ENCODE measurements at regions not wholly inside any gene's neighbourhood (a gene's known extent, or its start where the extent isn't known, plus 50 kb on each side); places are given as distances from the start of the nearest gene placed in this dataset.
A peak's percentile ranks its signal among the peaks of the same experiment; 100 is the strongest.

DNA sequence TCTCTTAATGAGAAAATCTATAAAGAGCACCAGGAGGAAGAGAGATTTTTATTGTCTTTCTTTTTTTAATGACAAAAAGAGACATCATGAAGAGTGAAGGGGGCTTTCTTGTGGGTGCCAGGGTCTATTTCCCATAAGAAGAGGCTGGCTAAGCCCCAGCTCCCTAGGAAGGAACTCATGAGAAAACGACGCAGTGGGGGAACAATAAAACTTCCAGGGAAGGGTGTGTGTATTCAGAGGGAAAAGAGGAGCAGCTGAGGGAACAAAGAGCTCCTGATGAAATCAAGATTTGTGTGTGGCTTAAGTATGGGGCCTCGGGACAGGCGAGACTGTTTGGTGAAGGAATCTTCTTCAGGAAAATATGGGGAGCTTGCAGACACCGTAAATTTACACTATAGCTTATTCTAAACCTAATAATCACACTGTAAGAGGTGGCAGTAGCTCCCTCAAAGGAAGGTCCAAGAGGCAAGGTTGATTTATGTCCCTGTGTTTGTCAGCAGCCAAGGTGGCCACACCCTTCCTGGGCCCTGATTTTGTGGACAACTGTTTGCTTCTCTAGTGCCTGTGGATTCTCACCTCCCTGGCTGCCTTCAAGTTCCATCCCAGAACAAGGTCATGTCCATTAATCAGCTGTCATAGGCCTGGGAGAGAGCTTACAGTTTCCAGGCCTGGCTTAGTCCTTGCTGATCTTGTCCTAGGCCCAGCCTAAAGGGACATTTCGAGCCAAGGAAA lies 615.7 kb downstream of the INSC start:
- Histone ChIP-seq H3K4me1 (peaks cover 0 to 8% (median 0%) of the 10 kb centered on the region in 3 donors), H3K4me3 (no peak overlapping the region), H3K9me3 (no peaks in the 10 kb centered on the region), H3K27me3 (no peaks in the 10 kb centered on the region), H3K36me3 (no peaks in the 10 kb centered on the region), H3K27ac (no peak overlapping the region)
- WGBS, 2 donors (ENCODE audit: low coverage in 1 of 2), result 68 to 72% methylated on average over 4 to 5 of the region's 6 CpGs
- TF ChIP-seq, protein P1, sequence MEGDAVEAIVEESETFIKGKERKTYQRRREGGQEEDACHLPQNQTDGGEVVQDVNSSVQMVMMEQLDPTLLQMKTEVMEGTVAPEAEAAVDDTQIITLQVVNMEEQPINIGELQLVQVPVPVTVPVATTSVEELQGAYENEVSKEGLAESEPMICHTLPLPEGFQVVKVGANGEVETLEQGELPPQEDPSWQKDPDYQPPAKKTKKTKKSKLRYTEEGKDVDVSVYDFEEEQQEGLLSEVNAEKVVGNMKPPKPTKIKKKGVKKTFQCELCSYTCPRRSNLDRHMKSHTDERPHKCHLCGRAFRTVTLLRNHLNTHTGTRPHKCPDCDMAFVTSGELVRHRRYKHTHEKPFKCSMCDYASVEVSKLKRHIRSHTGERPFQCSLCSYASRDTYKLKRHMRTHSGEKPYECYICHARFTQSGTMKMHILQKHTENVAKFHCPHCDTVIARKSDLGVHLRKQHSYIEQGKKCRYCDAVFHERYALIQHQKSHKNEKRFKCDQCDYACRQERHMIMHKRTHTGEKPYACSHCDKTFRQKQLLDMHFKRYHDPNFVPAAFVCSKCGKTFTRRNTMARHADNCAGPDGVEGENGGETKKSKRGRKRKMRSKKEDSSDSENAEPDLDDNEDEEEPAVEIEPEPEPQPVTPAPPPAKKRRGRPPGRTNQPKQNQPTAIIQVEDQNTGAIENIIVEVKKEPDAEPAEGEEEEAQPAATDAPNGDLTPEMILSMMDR (IDR thresholded peaks at IDR 0.05), result no peak
- TF ChIP-seq POLR2A (IDR thresholded peaks at IDR 0.05), result no peak
- no peak for TF ChIP-seq POLR2AphosphoS5 (IDR thresholded peaks at IDR 0.05)
- TF ChIP-seq EP300 (IDR thresholded peaks at IDR 0.05), result no peak
- peak; percentile 7 for ATAC-seq

DNA sequence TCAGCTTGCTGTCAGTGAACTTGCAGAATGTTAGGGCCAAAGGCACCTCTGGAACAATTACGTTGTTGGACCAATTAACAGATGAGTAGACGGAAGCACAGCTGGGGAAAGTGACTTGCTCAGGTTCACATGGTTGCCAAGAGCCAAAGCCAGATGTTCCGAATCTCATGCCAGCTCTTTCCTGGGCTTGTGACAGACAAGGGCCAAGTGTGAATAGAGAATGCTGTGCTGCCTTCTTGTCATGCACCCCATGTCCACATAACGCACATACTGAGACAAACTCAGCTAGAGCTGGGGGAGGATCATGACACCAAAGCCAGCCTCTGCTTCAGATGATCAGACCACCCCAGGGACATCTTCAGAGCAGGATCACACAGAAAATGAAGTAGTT lies 616.3 kb downstream of the INSC start:
- no peak overlapping the region for H3K27ac ChIP-seq
- peaks cover 0 to 8% (median 0%) of the 10 kb centered on the region in 3 donors for H3K4me1 ChIP-seq
- TF ChIP-seq POLR2AphosphoS5 (IDR thresholded peaks at IDR 0.05) (no peak), POLR2A (IDR thresholded peaks at IDR 0.05) (no peak), EP300 (IDR thresholded peaks at IDR 0.05) (no peak)
- TF ChIP-seq, protein P1 (IDR thresholded peaks at IDR 0.05), result no peak
- no peaks in the 10 kb centered on the region for H3K9me3 ChIP-seq
- no peak overlapping the region for H3K4me3 ChIP-seq
- H3K36me3 ChIP-seq, result no peaks in the 10 kb centered on the region
- 49 to 60% methylated on average over 1 to 4 of the region's 4 CpGs for WGBS, 2 donors (ENCODE audit: low coverage in 1 of 2)
- peak; percentile 41 for ATAC-seq
- no peaks in the 10 kb centered on the region for H3K27me3 ChIP-seq

DNA sequence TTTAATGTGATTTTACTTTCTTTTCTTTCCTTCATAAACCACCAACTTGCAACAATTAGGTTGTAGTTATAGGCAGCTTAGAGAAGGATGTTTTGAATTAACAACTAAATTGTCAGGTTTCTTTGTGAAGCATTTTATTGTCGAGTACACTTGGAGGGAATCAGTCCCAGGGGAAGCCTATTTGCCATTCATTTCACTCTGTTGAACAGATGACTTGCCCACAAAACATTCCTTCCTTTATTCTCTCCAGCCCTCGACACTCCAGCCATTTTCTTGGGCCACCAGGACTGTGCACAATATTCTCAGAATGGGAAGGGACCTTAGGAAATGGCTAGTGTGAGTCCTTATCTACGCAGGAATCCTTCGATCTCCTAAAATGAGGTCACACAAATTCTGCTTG lies 620.6 kb downstream of the SOX6 start:
- TF ChIP-seq POLR2A (IDR thresholded peaks at IDR 0.05) (no peak), EP300 (IDR thresholded peaks at IDR 0.05) (no peak)
- TF ChIP-seq, protein P1 (IDR thresholded peaks at IDR 0.05), result no peak
- Histone ChIP-seq H3K4me3 (no peak overlapping the region), H3K27ac (no peak overlapping the region), H3K9me3 (no peaks in the 10 kb centered on the region), H3K27me3 (no peaks in the 10 kb centered on the region), H3K36me3 (no peaks in the 10 kb centered on the region), H3K4me1 (no peaks in the 10 kb centered on the region)
- 80 to 84% methylated on average over 4 of the region's 4 CpGs for WGBS, 2 donors (ENCODE audit: low coverage in 1 of 2)
- ATAC-seq, result no peak

DNA sequence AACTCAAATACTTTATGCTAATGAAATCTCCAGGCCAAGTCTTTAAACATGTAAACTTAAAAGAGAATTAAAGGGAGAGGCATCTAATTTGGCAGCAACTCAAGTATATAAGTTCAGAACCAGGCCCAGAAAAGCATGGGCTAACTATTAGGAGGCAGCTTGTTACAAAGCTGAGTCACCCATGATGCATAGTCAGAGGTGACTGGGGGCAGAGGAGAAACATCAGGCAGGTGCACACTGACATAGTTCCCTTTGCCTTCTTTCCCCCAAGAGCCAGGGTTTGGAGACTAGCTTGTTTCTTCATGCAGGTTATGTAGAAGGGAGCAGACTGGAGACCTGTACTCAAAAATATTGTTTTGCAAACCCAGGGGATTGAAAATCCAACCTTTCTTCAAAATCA lies 619.0 kb downstream of the SOX6 start:
- no peak for ATAC-seq
- no peak overlapping the region for H3K27ac ChIP-seq
- H3K4me1 ChIP-seq, result no peaks in the 10 kb centered on the region
- no peak overlapping the region for H3K4me3 ChIP-seq
- no peaks in the 10 kb centered on the region for H3K36me3 ChIP-seq
- TF ChIP-seq POLR2A (IDR thresholded peaks at IDR 0.05), result no peak
- TF ChIP-seq, protein P1 (IDR thresholded peaks at IDR 0.05), result no peak
- no peak for TF ChIP-seq EP300 (IDR thresholded peaks at IDR 0.05)
- TF ChIP-seq POLR2AphosphoS5 (IDR thresholded peaks at IDR 0.05), result no peak
- H3K9me3 ChIP-seq, result no peaks in the 10 kb centered on the region
- no peaks in the 10 kb centered on the region for H3K27me3 ChIP-seq

DNA sequence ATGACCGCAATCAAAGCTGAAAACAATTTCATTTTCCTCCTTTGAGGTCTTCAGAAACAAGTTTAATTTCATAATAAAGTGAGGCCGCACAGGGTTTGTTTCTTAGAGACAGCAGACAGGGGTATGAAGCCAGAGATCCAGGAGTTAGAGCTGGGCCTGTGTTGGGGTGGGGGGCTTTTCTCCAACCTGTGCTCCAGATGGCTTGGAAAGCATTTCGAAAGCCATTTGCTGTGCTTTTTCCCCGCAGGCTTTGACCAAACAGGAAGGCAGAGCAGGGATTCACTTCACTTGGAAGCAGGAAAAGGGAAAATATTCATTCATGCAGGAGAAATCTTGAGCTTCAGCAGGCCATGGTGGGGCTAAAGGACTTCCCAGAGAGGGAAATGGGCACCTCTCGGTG lies 617.4 kb downstream of the SOX6 start:
- no peak for ATAC-seq
- Histone ChIP-seq H3K27me3 (no peaks in the 10 kb centered on the region), H3K9me3 (no peaks in the 10 kb centered on the region), H3K27ac (no peak overlapping the region), H3K36me3 (no peaks in the 10 kb centered on the region), H3K4me1 (no peaks in the 10 kb centered on the region), H3K4me3 (no peak overlapping the region)
- TF ChIP-seq POLR2AphosphoS5 (IDR thresholded peaks at IDR 0.05) (no peak), POLR2A (IDR thresholded peaks at IDR 0.05) (no peak), EP300 (IDR thresholded peaks at IDR 0.05) (no peak)
- TF ChIP-seq, protein P1 (IDR thresholded peaks at IDR 0.05), result no peak
- WGBS, 2 donors (ENCODE audit: low coverage in 1 of 2), result 69 to 92% methylated on average over 4 of the region's 5 CpGs
